Liver (tissue), 8 donors: ENCODE measurements at regions not wholly inside any gene's neighbourhood (a gene's known extent, or its start where the extent isn't known, plus 50 kb on each side); places are given as distances from the start of the nearest gene placed in this dataset.
A peak's percentile ranks its signal among the peaks of the same experiment; 100 is the strongest.

Experiments used
- DNase-seq: peaks from one replicate; pipeline ENCODE4 v3.0.0-alpha.2; 2017; ENCODE audit warnings: low spot score
- H3K27ac ChIP-seq, 2 donors: one replicate each; pipeline ENCODE4 v1.7.0; 2013; ENCODE audit warnings: inconsistent platforms in 2 of 2, low read length in 2 of 2, control low read depth in 1 of 2, low read depth in 1 of 2, mild to moderate bottlenecking in 1 of 2
- H3K27me3 ChIP-seq, 4 donors: one replicate each; pipeline versions ENCODE4 v1.6.1 to v1.7.0; 2013; ENCODE audit warnings: low read length in 3 of 4, inconsistent platforms in 1 of 4, mild to moderate bottlenecking in 1 of 4, moderate library complexity in 1 of 4; ENCODE audit not compliant: control insufficient read depth in 4 of 4, insufficient read depth in 4 of 4
- H3K36me3 ChIP-seq, 4 donors: one replicate each; pipeline versions ENCODE4 v1.6.1 to v1.7.0; 2013; ENCODE audit warnings: low read length in 3 of 4, mild to moderate bottlenecking in 3 of 4, low read depth in 1 of 4, moderate library complexity in 1 of 4; ENCODE audit not compliant: control insufficient read depth in 4 of 4, insufficient read depth in 3 of 4
- H3K4me1 ChIP-seq, 4 donors: one replicate each; pipeline versions ENCODE4 v1.6.1 to v1.7.0; 2013; ENCODE audit warnings: low read length in 3 of 4, mild to moderate bottlenecking in 3 of 4, moderate library complexity in 1 of 4; ENCODE audit not compliant: control insufficient read depth in 4 of 4, insufficient read depth in 4 of 4
- H3K4me3 ChIP-seq, 3 donors: one replicate each; pipeline versions ENCODE4 v1.6.1 to v1.7.0; 2013; ENCODE audit warnings: low read length in 3 of 3, control low read depth in 1 of 3, low read depth in 1 of 3, mild to moderate bottlenecking in 1 of 3
- H3K9ac ChIP-seq, 2 donors: one replicate each; pipeline ENCODE4 v1.7.0; 2013; ENCODE audit warnings: low read length in 2 of 2, mild to moderate bottlenecking in 2 of 2, moderate library complexity in 2 of 2, control low read depth in 1 of 2, low read depth in 1 of 2
- H3K9me3 ChIP-seq, 4 donors: one replicate each; pipeline versions ENCODE4 v1.6.1 to v1.7.0; 2013; ENCODE audit warnings: low read length in 3 of 4; ENCODE audit not compliant: control insufficient read depth in 4 of 4
- CTCF ChIP-seq: fragments of 150-350 bp; IDR thresholded peaks from 2 replicates; pipeline ENCODE4 v1.5.1; 2017; ENCODE audit warnings: improper control_type of control experiment, low read depth, low read length; ENCODE audit not compliant: missing input control
- EGR1 ChIP-seq, 2 donors: IDR thresholded peaks; 2 replicates each; pipeline ENCODE4 v1.6.1; 2016 to 2018; ENCODE audit warnings: antibody characterized with exemption in 2 of 2, low read depth in 2 of 2
- FOXA1 ChIP-seq: IDR thresholded peaks from 2 replicates; pipeline ENCODE4 v1.6.1; 2016; ENCODE audit warnings: antibody characterized with exemption
- FOXA2 ChIP-seq: IDR thresholded peaks from 2 replicates; pipeline ENCODE4 v1.6.1; 2016; ENCODE audit warnings: antibody characterized with exemption
- GABPA ChIP-seq, 2 donors: IDR thresholded peaks in 1 of 2; conservative IDR thresholded peaks in 1 of 2; 2 replicates each; pipeline ENCODE4 v1.6.1; 2016; ENCODE audit warnings: antibody characterized with exemption in 2 of 2, mild to moderate bottlenecking in 1 of 2, moderate library complexity in 1 of 2
- HNF4A ChIP-seq, 2 donors: conservative IDR thresholded peaks; 2 replicates each; pipeline ENCODE4 v1.6.1; 2016; ENCODE audit warnings: antibody characterized with exemption in 2 of 2, mild to moderate bottlenecking in 2 of 2
- HNF4G ChIP-seq: IDR thresholded peaks from 2 replicates; pipeline ENCODE4 v1.6.1; 2016; ENCODE audit warnings: antibody characterized with exemption
- JUND ChIP-seq, 2 donors: IDR thresholded peaks; 2 replicates each; pipeline ENCODE4 v1.6.1; 2016; ENCODE audit warnings: antibody characterized with exemption in 2 of 2
- MAX ChIP-seq: IDR thresholded peaks from 2 replicates; pipeline ENCODE4 v1.6.1; 2016; ENCODE audit warnings: antibody characterized with exemption
- RAD21 ChIP-seq, 2 donors: IDR thresholded peaks; 2 replicates each; pipeline ENCODE4 v1.6.1; 2016; ENCODE audit warnings: antibody characterized with exemption in 2 of 2, mild to moderate bottlenecking in 2 of 2
- REST ChIP-seq: IDR thresholded peaks from 2 replicates; pipeline ENCODE4 v1.6.1; 2016; ENCODE audit warnings: antibody characterized with exemption, mild to moderate bottlenecking
- RXRA ChIP-seq, 2 donors: IDR thresholded peaks; 2 replicates each; pipeline ENCODE4 v1.6.1; 2017 to 2018; ENCODE audit warnings: antibody characterized with exemption in 2 of 2, mild to moderate bottlenecking in 1 of 2
- SP1 ChIP-seq: IDR thresholded peaks from 2 replicates; pipeline ENCODE4 v1.6.1; 2018; ENCODE audit warnings: antibody characterized with exemption, mild to moderate bottlenecking
- YY1 ChIP-seq: IDR thresholded peaks from 2 replicates; pipeline ENCODE4 v1.6.1; 2016; ENCODE audit warnings: antibody characterized with exemption, mild to moderate bottlenecking
- ZBTB33 ChIP-seq: IDR thresholded peaks from 2 replicates; pipeline ENCODE4 v1.6.1; 2016; ENCODE audit warnings: antibody characterized with exemption
- WGBS: extraction: QIAGEN DNeasy Blood & Tissue Kit; methylation state at CpG from one replicate; pipeline ENCODE4 v1.1.7; 2013; 5-methylcytosine and 5-hydroxymethylcytosine counted together
- donor health status: healthy.
- donor health status: healthy.
- donor health status: healthy.
- donor health status: healthy.
- donor health status: healthy.

- no peak for TF ChIP-seq HNF4G
- no peak for TF ChIP-seq REST
- no peak for TF ChIP-seq YY1
- TF ChIP-seq RXRA (IDR thresholded peaks at IDR 0.05): no peak
- no peak for TF ChIP-seq HNF4A (conservative IDR thresholded peaks at IDR 0.05)
- no peak for TF ChIP-seq EGR1 (IDR thresholded peaks at IDR 0.05; ENCODE audit: low read depth in 2 of 2)
- no peak for TF ChIP-seq FOXA1
- TF ChIP-seq ZBTB33: no peak
- no peak for TF ChIP-seq FOXA2
- no peak for TF ChIP-seq RAD21 (IDR thresholded peaks at IDR 0.05)
- TF ChIP-seq JUND (IDR thresholded peaks at IDR 0.05): no peak
- no peak overlapping the region for H3K27ac ChIP-seq
- WGBS: 91% methylated on average over 2 of the region's 2 CpGs
- H3K4me3 ChIP-seq: no peak overlapping the region
- no peaks in the 10 kb centered on the region for H3K27me3 ChIP-seq
- H3K4me1 ChIP-seq: peaks cover 5 to 33% (median 23%) of the 10 kb centered on the region in 4 donors
- H3K9ac ChIP-seq: no peak overlapping the region
- DNase-seq: no peak
- no peaks in the 10 kb centered on the region for H3K36me3 ChIP-seq
- no peaks in the 10 kb centered on the region for H3K9me3 ChIP-seq
These were observed 99.1 kb upstream of the AGTR1 start for GRCh38 chr3:148598619-148599018.

GRCh38 chr3:148599481-148599880, 98.2 kb upstream of the AGTR1 start:
- DNase-seq: no peak
- TF ChIP-seq GABPA (IDR thresholded peaks at IDR 0.05 in 1 of 2, conservative IDR thresholded peaks at IDR 0.05 in 1 of 2) (no peak), FOXA2 (no peak), HNF4G (no peak), YY1 (no peak), MAX (no peak), RAD21 (IDR thresholded peaks at IDR 0.05) (no peak), HNF4A (conservative IDR thresholded peaks at IDR 0.05) (no peak), CTCF (no peak), JUND (IDR thresholded peaks at IDR 0.05) (no peak), SP1 (no peak)
- Histone ChIP-seq H3K27ac (peak overlapping the region; percentile 86 to 93), H3K27me3 (no peaks in the 10 kb centered on the region), H3K9ac (no peak overlapping the region), H3K9me3 (no peaks in the 10 kb centered on the region), H3K36me3 (no peaks in the 10 kb centered on the region), H3K4me1 (peaks cover 5 to 39% (median 29%) of the 10 kb centered on the region in 4 donors), H3K4me3 (no peak overlapping the region)
- WGBS: 78% methylated on average over 5 of the region's 5 CpGs
